ENCODE measurements at regions not wholly inside any gene's neighbourhood (a gene's known extent, or its start where the extent isn't known, plus 50 kb on each side); places are given as distances from the start of the nearest gene placed in this dataset.
"Not testable (repeated sequence)": the region's sequence is repeated elsewhere in the genome, so short reads cannot be mapped to it uniquely, and the experiment has no call there.

DNA sequence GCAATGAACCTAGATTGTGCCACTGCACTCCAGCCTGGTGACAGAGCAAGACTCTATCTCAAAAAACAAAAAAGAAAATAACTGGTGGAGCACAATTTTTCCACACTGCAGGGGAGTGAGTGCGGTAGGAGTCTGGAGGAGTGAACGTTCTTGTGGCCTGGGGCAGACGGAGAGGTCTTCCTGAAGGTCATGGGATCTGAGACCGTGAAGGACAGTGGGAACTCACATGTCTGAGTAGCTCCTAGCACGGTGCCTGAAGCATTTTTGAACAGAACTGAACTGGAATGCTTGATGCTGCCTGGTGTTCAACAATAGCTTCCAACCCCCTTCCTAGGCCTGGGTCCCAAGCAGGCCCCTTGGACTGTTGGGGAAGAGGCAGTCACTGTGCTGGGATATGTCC, 84.3 kb upstream of the PODXL start:
- DNase-seq (ENCODE audit: extremely low read depth in 1 of 11, low read depth in 9 of 11, low spot score in 4 of 11), result no peak

- DNase-seq (ENCODE audit: extremely low read depth in 1 of 11, low read depth in 9 of 11, low spot score in 4 of 11), result no peak
These were observed 82.4 kb upstream of the PODXL start for GRCh38 chr7:131638641-131639430.

- no peak for DNase-seq (ENCODE audit: extremely low read depth in 1 of 11, low read depth in 9 of 11, low spot score in 4 of 11)
These were observed 81.4 kb upstream of the PODXL start for GRCh38 chr7:131637859-131638258.

DNA sequence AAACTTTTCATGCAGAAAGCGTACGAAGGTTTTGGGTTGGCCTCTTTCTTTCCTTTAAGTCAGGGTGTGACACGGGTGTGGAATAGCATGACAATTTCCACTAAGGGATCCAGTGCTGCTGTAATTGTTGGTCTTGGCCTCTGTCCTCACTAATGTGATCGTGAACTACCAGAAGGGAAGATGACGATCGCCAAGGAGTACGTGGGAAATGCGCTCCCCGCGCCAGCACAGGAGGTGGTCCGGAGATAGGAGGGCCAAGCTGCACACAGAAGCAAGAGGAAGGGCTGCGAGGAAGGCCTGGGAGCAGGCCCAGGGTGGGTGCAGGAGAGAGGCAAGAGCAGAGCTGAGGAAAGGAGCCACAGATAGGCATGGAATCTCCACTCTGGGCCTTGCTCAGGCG, 79.7 kb upstream of the PODXL start:
- no peak for DNase-seq (ENCODE audit: extremely low read depth in 1 of 11, low read depth in 9 of 11, low spot score in 4 of 11)

DNA sequence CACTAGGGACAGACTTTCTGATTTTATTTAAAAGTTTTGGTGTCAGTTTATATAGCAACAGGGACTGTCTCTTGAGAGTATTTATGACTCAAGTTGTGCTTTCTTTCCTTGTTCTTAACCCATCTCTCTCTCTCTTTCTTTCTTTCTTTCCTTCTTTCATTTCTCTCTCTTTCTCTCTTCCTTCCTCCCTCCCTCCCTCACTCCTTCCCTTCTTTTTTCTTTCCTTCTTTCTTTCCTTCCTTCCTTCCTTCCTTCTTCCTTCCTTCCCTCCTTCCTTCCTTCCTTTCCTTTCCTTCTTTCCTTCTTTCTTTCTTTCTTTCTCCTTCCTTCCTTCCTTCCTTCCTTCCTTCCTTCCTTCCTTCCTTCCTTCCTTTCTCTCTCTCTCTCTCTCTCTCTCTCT, 77.8 kb upstream of the PODXL start:
- not testable (repeated sequence) for DNase-seq (ENCODE audit: extremely low read depth in 1 of 11, low read depth in 9 of 11, low spot score in 4 of 11)

DNA sequence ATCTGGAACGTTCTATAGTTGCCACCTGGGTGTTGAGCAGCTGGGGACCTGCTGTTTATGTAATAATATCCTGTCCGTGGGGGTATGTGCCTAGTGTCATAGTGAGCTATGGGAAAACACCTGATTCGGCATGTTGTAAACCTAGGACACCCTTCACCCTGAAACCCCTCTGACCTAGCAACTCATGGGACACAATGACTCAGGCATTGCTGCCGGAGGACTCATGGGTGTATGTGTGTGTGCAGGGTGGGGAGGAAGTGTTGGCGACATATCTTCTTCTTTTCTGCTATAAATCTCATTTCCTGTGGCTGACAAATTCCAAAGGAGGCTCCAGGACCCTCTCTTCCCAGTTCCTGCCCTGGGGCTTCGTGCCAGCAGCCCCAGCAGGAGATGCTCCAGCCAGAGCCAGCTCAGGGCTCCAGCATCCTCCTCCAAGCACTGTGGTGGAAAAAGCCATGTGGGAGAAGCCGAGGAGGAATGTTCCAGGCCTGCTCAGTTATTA, 77.0 kb upstream of the PODXL start:
- DNase-seq (ENCODE audit: extremely low read depth in 1 of 11, low read depth in 9 of 11, low spot score in 4 of 11), result no peak

- DNase-seq (ENCODE audit: extremely low read depth in 1 of 11, low read depth in 9 of 11, low spot score in 4 of 11), result no peak
These were observed 74.0 kb upstream of the PODXL start for GRCh38 chr7:131630427-131630826.

DNA sequence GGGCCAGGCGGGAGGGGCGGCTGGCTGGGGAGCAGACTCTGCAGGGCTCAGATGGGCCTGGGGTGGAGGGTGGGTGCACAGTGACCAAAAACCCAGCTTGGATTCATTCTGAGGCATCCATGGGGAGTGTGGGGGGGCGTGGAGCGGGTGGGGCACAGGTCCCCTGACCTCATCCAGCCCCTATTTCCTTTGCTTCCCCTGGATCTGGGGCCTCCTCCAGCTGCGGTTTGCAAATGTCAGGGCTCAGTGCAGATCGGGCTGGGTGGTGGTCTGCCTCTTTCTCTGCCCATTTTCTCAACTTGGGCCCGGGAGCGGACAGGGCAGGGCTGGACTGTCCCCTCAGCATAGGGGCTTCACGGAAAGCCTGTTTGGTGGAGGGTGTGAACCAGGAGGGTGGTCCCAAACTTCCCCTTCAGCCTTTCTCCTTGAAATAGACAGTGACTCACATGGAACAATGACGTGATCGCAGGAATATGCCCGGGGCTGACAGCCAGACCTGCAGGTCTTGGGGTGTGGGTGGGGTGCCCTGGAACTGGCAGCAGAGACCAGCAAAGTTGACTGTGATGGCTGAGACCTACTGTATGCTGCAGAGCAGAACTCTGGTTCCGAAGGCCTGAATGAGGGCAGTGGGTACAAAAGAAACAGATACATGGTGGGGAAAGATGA, 72.9 kb upstream of the PODXL start:
- DNase-seq (ENCODE audit: extremely low read depth in 1 of 11, low read depth in 9 of 11, low spot score in 4 of 11), result no peak

- DNase-seq (ENCODE audit: extremely low read depth in 1 of 11, low read depth in 9 of 11, low spot score in 4 of 11), result no peak
These were observed 72.2 kb upstream of the PODXL start for GRCh38 chr7:131628634-131629033.

- DNase-seq (ENCODE audit: extremely low read depth in 1 of 11, low read depth in 9 of 11, low spot score in 4 of 11), result peak in 1 of 11 donors; percentile 59
These were observed 71.3 kb upstream of the PODXL start for GRCh38 chr7:131627735-131628190.

- DNase-seq (ENCODE audit: extremely low read depth in 1 of 11, low read depth in 9 of 11, low spot score in 4 of 11), result no peak
These were observed 70.2 kb upstream of the PODXL start for GRCh38 chr7:131626643-131627042.

DNA sequence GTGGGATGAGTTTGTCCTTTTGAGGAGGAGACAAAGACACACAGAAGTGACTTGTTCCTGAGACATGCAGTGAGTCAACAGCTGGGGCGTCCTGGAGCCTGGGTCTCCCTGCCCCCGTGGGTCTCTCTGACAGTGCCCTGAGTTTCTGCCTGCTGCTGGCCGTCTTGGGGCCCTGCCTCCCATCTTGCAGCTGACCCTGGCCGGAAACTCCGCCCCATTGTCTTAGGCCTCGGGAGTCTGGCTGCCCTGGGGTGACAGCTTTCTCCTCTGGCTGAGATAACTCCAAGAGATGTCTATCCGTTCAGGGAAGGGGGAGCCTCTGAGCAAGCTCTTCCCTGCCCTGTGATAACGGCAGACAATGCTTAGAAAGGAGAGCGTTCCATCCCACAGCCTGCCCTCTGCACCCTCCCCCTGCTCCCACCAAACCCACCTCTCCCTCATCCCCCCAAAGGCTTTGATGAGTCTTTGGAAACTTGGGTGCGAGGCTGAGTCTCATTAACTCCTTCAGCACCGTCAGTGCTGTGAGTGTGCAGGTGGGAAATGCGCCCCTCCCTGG, 69.5 kb upstream of the PODXL start:
- DNase-seq (ENCODE audit: extremely low read depth in 1 of 11, low read depth in 9 of 11, low spot score in 4 of 11), result no peak

DNA sequence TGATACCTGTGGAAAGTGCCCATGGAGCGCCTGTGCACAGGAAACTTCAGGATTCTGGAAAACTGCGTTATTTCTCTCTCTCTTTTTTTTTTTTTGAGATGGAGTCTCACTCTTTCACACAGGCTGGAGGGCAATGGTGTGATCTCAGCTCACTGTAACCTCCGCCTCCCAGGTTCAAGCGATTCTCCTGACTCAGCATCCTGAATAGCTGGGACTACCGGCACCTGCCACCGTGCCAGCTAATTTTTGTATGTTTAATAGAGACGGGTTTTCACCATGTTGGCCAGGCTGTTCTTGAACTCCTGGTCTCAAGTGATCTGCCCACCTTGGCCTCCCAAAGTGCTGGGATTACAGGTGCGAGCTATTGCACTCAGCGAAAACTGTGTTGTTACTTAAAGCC, 68.9 kb upstream of the PODXL start:
- not testable (repeated sequence) for DNase-seq (ENCODE audit: extremely low read depth in 1 of 11, low read depth in 9 of 11, low spot score in 4 of 11)

DNA sequence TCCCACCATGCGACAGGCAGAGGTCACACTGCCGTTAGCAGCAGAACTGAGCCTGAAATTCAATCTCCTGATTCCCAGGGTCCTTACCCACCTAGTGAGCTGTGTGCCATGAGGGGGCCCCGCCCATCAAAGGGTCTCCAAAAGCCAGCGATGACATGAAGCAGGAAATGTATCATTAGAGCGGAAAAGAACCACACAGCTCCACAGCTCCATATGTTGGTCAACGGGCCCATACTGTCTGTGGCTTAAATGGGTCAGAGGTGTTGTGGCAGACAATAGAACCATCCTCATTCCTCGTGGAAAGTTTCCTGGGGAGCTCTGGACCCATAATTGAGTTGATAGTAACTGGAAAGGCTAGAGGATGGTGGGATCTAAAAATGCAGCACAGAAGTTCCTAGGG, 68.1 kb upstream of the PODXL start:
- DNase-seq (ENCODE audit: extremely low read depth in 1 of 11, low read depth in 9 of 11, low spot score in 4 of 11), result no peak

DNA sequence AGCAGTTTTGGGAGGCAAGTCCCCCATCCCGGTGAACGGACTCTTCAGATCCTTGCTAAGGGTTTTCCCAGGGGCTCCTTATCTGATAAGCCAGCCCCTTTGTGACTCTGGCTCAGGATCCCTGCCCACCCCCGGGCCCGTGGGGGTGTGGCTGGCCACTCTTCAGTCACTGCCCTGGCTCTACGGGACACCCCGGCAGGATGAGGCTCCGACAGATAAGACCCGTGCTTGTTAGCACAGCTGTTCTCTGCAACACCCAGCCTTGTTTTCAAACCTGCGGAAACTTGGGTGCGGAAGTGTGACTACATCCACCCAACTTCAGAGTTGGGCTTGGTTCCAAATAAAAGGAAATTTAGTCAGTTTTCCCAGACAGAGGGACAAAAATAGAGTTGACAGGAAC, 66.7 kb upstream of the PODXL start:
- no peak for DNase-seq (ENCODE audit: extremely low read depth in 1 of 11, low read depth in 9 of 11, low spot score in 4 of 11)

DNA sequence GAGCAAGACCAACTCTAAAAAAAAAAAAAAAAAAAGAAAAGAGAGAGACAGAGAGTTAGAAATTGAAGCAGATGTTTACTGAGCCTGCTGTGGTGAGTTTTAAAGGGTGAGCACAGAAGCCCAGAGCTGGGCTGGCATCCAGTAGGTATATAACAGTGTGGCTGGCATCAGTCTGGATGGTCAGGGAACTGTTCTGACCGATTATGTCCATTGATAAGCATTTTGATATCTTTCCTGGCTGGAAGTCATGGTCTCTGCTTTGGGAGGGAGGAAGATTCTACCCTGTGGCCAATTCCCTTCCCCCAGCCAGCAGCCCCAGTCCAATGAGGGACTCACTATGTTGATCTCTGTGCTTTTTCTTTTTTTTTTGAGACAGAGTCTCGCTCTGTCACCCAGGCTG, 65.2 kb upstream of the PODXL start:
- DNase-seq (ENCODE audit: extremely low read depth in 1 of 11, low read depth in 9 of 11, low spot score in 4 of 11), result no peak

DNA sequence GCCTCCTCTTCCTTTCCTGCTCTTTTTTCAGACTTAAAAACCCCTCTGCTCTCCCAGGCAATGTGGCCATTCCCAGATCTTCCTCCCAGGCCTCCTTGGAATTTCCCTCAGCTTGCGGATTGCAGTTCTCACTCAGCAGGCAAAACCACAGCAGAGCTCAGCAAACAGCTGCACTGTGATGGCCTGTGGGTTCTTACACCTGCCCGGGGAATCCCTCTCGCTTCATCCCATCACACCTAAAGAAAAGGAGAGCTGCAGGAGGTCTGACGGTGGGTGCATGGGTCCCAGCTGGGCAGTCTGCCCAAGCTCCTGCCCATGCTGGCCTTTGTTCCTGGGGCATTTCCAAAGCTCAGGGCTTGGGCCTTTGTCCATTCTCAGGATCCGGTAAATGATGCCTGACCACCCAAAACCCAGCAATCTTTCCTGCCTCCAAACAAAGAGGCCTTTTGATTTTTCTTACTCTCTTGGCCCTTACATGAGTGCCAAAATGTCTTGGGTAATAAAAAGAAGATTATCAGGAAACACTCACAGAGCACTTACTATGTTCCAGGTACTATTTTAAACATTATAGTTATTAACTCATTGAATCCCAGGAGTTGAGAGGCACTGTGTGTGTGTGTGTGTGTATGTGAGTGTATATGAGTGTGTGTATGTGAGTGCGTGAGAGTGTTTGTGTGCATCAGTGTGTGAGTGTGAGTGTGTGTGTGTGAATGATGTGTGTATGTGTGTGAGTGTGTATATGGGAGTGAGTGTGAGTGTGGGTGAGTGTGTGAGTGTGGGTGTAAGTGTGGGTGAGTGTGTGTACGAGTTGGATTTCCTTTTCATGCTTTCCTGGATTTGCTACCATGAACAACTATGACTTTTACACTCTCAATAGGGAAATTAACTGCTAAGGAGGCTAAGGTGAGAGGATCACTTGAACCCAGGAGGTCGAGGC, 64.5 kb upstream of the PODXL start:
- no peak for DNase-seq (ENCODE audit: extremely low read depth in 1 of 11, low read depth in 9 of 11, low spot score in 4 of 11)

DNA sequence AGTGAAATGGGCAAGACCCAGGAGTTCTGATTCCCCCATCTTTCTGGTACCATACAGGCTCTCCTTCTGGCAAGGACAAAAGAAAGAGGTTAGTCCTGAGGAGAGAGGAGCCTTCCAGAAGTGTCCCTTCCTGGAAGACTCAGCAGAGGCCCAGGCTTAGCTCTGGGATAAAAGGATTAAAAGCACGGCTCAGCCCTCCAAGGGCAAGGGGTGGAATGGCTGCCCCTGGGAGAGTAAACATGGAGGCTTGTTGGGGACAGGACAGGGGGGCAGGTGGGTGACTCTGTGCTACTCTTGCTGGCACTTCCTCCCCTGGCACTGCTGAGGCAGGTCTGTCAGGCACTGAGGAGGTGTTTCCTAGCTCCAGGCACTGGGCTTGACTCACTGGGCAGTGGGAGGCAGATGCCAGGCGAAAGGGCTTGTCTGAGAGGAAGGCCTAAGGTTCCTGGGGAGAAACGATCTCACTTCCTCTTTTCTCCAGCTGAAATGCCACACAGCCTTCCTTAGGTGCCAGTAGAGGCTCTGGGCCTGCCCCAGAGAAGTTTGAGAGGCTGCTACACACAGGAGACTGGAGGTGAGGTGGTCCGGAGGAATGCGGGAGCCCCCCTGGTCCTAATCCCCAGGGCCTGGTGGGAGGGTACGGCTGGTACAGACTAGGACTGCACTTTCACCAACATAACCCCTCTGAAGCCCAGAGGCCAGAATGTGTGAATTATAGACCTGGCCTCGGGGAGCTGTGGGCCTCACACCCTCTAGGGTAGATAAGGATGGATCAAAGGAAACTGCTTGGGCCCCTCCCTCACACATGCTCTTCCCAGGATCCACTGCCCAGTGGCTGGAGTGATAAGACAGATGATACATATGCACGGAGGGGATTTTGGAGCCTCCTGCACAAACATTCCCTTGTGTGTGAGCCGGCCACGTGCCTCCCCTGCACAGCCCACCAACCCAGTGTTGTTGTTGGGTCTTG, 63.2 kb upstream of the PODXL start:
- DNase-seq (ENCODE audit: extremely low read depth in 1 of 11, low read depth in 9 of 11, low spot score in 4 of 11), result no peak

Measured in renal cortex interstitium (tissue), 11 donors.